ENCODE measurements at regions not wholly inside any gene's neighbourhood (a gene's known extent, or its start where the extent isn't known, plus 50 kb on each side); places are given as distances from the start of the nearest gene placed in this dataset.

GRCh38 chr6:68473433-68474210 is 161.5 kb upstream of the ADGRB3 start:
- Histone ChIP-seq H2AFZ (ENCODE audit: low read depth, low read length) (no peak overlapping the region), H3K36me3 (ENCODE audit: control insufficient read depth, insufficient read depth, low read length) (no peaks in the 10 kb centered on the region), H3K9ac (ENCODE audit: insufficient read depth in 1 of 2, low read depth in 2 of 2, low read length in 2 of 2) (no peak overlapping the region), H4K20me1 (replicated peaks; ENCODE audit: control insufficient read depth, insufficient read depth, low read length) (no peaks in the 10 kb centered on the region), H3K27me3 (ENCODE audit: control insufficient read depth in 2 of 2, insufficient read depth in 2 of 2, low read length in 2 of 2) (no peaks in the 10 kb centered on the region), H3K4me1 (replicated peaks in 1 of 2; ENCODE audit: control insufficient read depth in 2 of 2, insufficient read depth in 2 of 2, low read length in 2 of 2) (no peaks in the 10 kb centered on the region), H3K9me3 (replicated peaks; ENCODE audit: control insufficient read depth, insufficient read depth, low read depth, low read length) (no peaks in the 10 kb centered on the region), H3K27ac (ENCODE audit: extremely low read depth, low read depth, low read length) (no peak overlapping the region), H3K79me2 (ENCODE audit: control insufficient read depth, insufficient read depth, low read length) (no peaks in the 10 kb centered on the region), H3K9me1 (ENCODE audit: control insufficient read depth, insufficient read depth, low read length) (no peaks in the 10 kb centered on the region), H3K4me3 (no peak overlapping the region), H3K4me2 (ENCODE audit: insufficient read depth, low read length) (no peak overlapping the region)
- no TSS peak for BruUV-seq (replicated peaks)
- intact Hi-C loops (cut with micrococcal nuclease) (no loop called here), in situ Hi-C loops (cut with MboI) (no loop called here)
- POLR2A ChIA-PET: no interaction called here
- FAIRE-seq (no peak), DNase-seq (ENCODE audit: extremely low read depth in 1 of 4, low spot score in 3 of 4) (no peak), ATAC-seq (no peak)
- 5% methylated on average over 5 of the region's 5 CpGs for WGBS (ENCODE audit: insufficient coverage, low coverage, missing lambda C conversion rate)
- CTCF ChIA-PET (ENCODE audit: low intra/inter-chr PET ratio): no interaction called here
- peak; percentile 22 for TF ChIP-seq MEIS2 (IDR thresholded peaks at IDR 0.05; ENCODE audit: partially characterized antibody)
- TF ChIP-seq CTCF (IDR thresholded peaks at IDR 0.05 in 2 of 3, conservative IDR thresholded peaks at IDR 0.05 in 1 of 3; ENCODE audit: insufficient read depth in 2 of 3, low read depth in 1 of 3, low read length in 3 of 3): no peak
- TF ChIP-seq NFIC (IDR thresholded peaks at IDR 0.05): peak; percentile 50

All from K562 (cell line).